ENCODE measurements at regions not wholly inside any gene's neighbourhood (a gene's known extent, or its start where the extent isn't known, plus 50 kb on each side); places are given as distances from the start of the nearest gene placed in this dataset.

DNA sequence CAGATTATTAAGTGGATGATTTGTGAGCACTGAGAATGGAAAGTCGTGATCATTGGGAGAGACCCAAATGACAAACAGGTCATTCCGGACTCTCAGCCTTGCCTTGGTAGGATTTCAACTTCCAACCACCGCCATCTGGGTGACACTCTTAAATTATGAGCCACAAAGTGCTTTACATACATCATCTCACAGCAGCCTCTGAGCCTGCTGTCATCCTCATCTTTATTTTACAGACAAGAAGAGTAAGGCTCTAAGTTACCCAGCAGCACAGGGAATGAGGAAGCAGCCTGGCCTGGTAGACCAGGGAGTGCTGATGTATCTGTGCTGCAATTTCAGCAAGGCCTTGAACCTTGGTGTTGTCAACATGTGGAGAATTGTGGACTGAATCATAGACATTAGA, 105.8 kb upstream of the TRIM2 start:
- H3K14ac ChIP-seq (ENCODE audit: insufficient read depth, low read length) = no peak overlapping the region
- H3K18ac ChIP-seq (ENCODE audit: insufficient read length, low read depth, low read length) = no peak overlapping the region
- H4K20me1 ChIP-seq (ENCODE audit: control insufficient read depth, insufficient read depth, insufficient read length) = no peaks in the 10 kb centered on the region
- no peaks in the 10 kb centered on the region for H3K79me1 ChIP-seq (ENCODE audit: insufficient read depth, low read depth, low read length, poor library complexity, severe bottlenecking)
- no peak overlapping the region for H2BK120ac ChIP-seq (ENCODE audit: low read depth, low read length, poor library complexity, severe bottlenecking)
- H4K5ac ChIP-seq (ENCODE audit: insufficient read length, low read depth, low read length) = no peak overlapping the region
- H2BK5ac ChIP-seq (ENCODE audit: insufficient read length, low read length) = no peak overlapping the region
- H3K79me2 ChIP-seq (ENCODE audit: insufficient read depth, low read length) = no peaks in the 10 kb centered on the region
- H3K27ac ChIP-seq (ENCODE audit: insufficient read length, low read depth, low read length) = no peak overlapping the region
- no peak overlapping the region for H3K9ac ChIP-seq (ENCODE audit: extremely low read depth, insufficient read length, low read length)
- H3K56ac ChIP-seq (ENCODE audit: insufficient read length, low read depth, low read length) = no peak overlapping the region
- no peak overlapping the region for H2BK12ac ChIP-seq (ENCODE audit: insufficient read length, low read depth, low read length)
- no peak overlapping the region for H3K27ac Mint-ChIP-seq
- no peaks in the 10 kb centered on the region for H3K9me3 ChIP-seq (ENCODE audit: control insufficient read depth, low read depth, low read length)
- TF ChIP-seq, protein P1, sequence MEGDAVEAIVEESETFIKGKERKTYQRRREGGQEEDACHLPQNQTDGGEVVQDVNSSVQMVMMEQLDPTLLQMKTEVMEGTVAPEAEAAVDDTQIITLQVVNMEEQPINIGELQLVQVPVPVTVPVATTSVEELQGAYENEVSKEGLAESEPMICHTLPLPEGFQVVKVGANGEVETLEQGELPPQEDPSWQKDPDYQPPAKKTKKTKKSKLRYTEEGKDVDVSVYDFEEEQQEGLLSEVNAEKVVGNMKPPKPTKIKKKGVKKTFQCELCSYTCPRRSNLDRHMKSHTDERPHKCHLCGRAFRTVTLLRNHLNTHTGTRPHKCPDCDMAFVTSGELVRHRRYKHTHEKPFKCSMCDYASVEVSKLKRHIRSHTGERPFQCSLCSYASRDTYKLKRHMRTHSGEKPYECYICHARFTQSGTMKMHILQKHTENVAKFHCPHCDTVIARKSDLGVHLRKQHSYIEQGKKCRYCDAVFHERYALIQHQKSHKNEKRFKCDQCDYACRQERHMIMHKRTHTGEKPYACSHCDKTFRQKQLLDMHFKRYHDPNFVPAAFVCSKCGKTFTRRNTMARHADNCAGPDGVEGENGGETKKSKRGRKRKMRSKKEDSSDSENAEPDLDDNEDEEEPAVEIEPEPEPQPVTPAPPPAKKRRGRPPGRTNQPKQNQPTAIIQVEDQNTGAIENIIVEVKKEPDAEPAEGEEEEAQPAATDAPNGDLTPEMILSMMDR (conservative IDR thresholded peaks at IDR 0.05) = no peak
- no peak overlapping the region for H3K23ac ChIP-seq (ENCODE audit: insufficient read length, low read depth, low read length)
- H3K27me3 Mint-ChIP-seq (ENCODE audit: low read depth) = no peaks in the 10 kb centered on the region; the same call in 1 of the 2 replicates
- no peak overlapping the region for H4K8ac ChIP-seq (replicated peaks; ENCODE audit: insufficient read length, low read depth, low read length)
- H2BK15ac ChIP-seq (ENCODE audit: low read depth, low read length) = no peak overlapping the region
- no peak for DNase-seq
- no peaks in the 10 kb centered on the region for H3K27me3 ChIP-seq (ENCODE audit: insufficient read depth, low read length)
- no peak overlapping the region for H2AK5ac ChIP-seq (ENCODE audit: insufficient read length, low read length)
- no CpG with 5 or more reads among the region's 3 CpGs for WGBS (ENCODE audit: extremely low coverage, insufficient read length, low lambda C conversion rate)
- no peak overlapping the region for H4K91ac ChIP-seq (ENCODE audit: insufficient read length, low read depth, low read length)
- H3K23me2 ChIP-seq (ENCODE audit: insufficient read length, low read depth, low read length, poor library complexity, severe bottlenecking) = no peaks in the 10 kb centered on the region
- H2AFZ ChIP-seq (ENCODE audit: low read length) = no peak overlapping the region
- H3K36me3 Mint-ChIP-seq (ENCODE audit: insufficient read depth in 1 of 3, low read depth in 3 of 3) = no peaks in the 10 kb centered on the region
- no peak overlapping the region for H3K4ac ChIP-seq (ENCODE audit: low read depth, low read length)
- peaks cover 6 to 10% of the 10 kb centered on the region in 2 experiments for H3K4me1 Mint-ChIP-seq
- H3K4me2 ChIP-seq (ENCODE audit: insufficient read depth, insufficient read length, low read length) = no peak overlapping the region
- no peak overlapping the region for H3K4me3 Mint-ChIP-seq
- no peaks in the 10 kb centered on the region for H3K9me3 Mint-ChIP-seq
- no peak overlapping the region for H3T11ph ChIP-seq (ENCODE audit: low read length)
- no peak overlapping the region for H2BK20ac ChIP-seq (ENCODE audit: low read depth, low read length, poor library complexity, severe bottlenecking)
- H3K4me1 ChIP-seq (ENCODE audit: insufficient read depth, low read length) = no peaks in the 10 kb centered on the region

Measured in H9 (cell line).